IMR-90 (cell line): ENCODE measurements at regions not wholly inside any gene's neighbourhood (a gene's known extent, or its start where the extent isn't known, plus 50 kb on each side); places are given as distances from the start of the nearest gene placed in this dataset.

Source experiments
- ATAC-seq: fragments of 200-7000 bp; cut with Tn5 transposase; 2 replicates; pipeline ENCODE4 v1.9.1; 2020; ENCODE audit warnings: low read depth, mild to moderate bottlenecking, moderate library complexity
- BruUV-seq: library from RNA; stranded (reverse); fragments of 400-500 nt; replicated peaks from 2 replicates; lab custom pipeline; 2021; lab: Mats Ljungman, UMichigan
- CTCF ChIA-PET: fragments of 300-600 bp; formaldehyde crosslinking; extraction: SDS; loops from one replicate; lab custom pipeline; 2021; ENCODE audit warnings: antibody characterized with exemption; lab: Yijun Ruan, JAX
- POLR2A ChIA-PET: fragments of 300-600 bp; sonication (Branson Sonifier 250); formaldehyde crosslinking; loops from one replicate; lab custom pipeline; 2022; ENCODE audit warnings: antibody characterized with exemption; ENCODE audit not compliant: unreplicated experiment; lab: Charles Lee
- DNase-seq: peaks from one replicate; pipeline ENCODE4 v3.0.0; 2013
- H2AFZ ChIP-seq: replicated peaks from 2 replicates; pipeline ENCODE3; 2013; ENCODE audit warnings: low read length, mild to moderate bottlenecking; ENCODE audit not compliant: poor library complexity
- H2AK5ac ChIP-seq: 2 replicates; pipeline ENCODE4 v1.6.1; 2013; ENCODE audit warnings: low read depth, low read length, inconsistent platforms
- H2AK9ac ChIP-seq: replicated peaks from 2 replicates; pipeline ENCODE3; 2013; ENCODE audit warnings: mild to moderate bottlenecking, low read depth, low read length, moderate library complexity; ENCODE audit not compliant: poor library complexity
- H2BK120ac ChIP-seq: 2 replicates; pipeline ENCODE4 v1.6.1; 2013; ENCODE audit warnings: low read depth, low read length, inconsistent platforms
- H2BK15ac ChIP-seq: 3 replicates; pipeline ENCODE4 v1.6.1; 2013; ENCODE audit warnings: low read depth, low read length, inconsistent platforms
- H2BK20ac ChIP-seq: 2 replicates; pipeline ENCODE4 v1.6.1; 2013; ENCODE audit warnings: low read depth, mild to moderate bottlenecking, inconsistent platforms, low read length, moderate library complexity
- H2BK5ac ChIP-seq: 2 replicates; pipeline ENCODE4 v1.6.1; 2013; ENCODE audit warnings: mild to moderate bottlenecking, low read depth, low read length, inconsistent platforms; ENCODE audit not compliant: poor library complexity, severe bottlenecking
- H3K14ac ChIP-seq: replicated peaks from 2 replicates; pipeline ENCODE4 v1.6.1; 2013; ENCODE audit warnings: low read depth, low read length, inconsistent platforms
- H3K18ac ChIP-seq: 2 replicates; pipeline ENCODE4 v1.6.1; 2013; ENCODE audit warnings: low read depth, low read length, control low read depth
- H3K23ac ChIP-seq: 2 replicates; pipeline ENCODE4 v1.6.1; 2013; ENCODE audit warnings: low read depth, low read length, inconsistent platforms
- H3K27ac ChIP-seq: 2 replicates; pipeline ENCODE4 v1.5.1; 2013; ENCODE audit warnings: mild to moderate bottlenecking, control low read depth, low read length; ENCODE audit not compliant: insufficient read depth
- H3K27me3 ChIP-seq: 2 replicates; pipeline ENCODE4 v1.6.1; 2013; ENCODE audit warnings: low read length; ENCODE audit not compliant: control insufficient read depth, insufficient read depth
- H3K36me3 ChIP-seq: 2 replicates; pipeline ENCODE4 v1.6.1; 2013; ENCODE audit warnings: low read length, mixed read lengths; ENCODE audit not compliant: control insufficient read depth, insufficient read depth
- H3K4ac ChIP-seq: 2 replicates; pipeline ENCODE4 v1.6.1; 2013; ENCODE audit warnings: low read depth, low read length, inconsistent platforms
- H3K4me1 ChIP-seq: 2 replicates; pipeline ENCODE4 v1.6.1; 2013; ENCODE audit warnings: low read length, mixed read lengths; ENCODE audit not compliant: control insufficient read depth, insufficient read depth
- H3K4me2 ChIP-seq: 2 replicates; pipeline ENCODE4 v1.6.1; 2013; ENCODE audit warnings: low read depth, mild to moderate bottlenecking, control low read depth, low read length, moderate library complexity
- H3K4me3 ChIP-seq: 2 replicates; pipeline ENCODE4 v1.5.1; 2013; ENCODE audit warnings: low read depth, mild to moderate bottlenecking, control low read depth, low read length, moderate library complexity; ENCODE audit not compliant: insufficient read depth
- H3K56ac ChIP-seq: 2 replicates; pipeline ENCODE4 v1.6.1; 2013; ENCODE audit warnings: low read length, inconsistent platforms; ENCODE audit not compliant: insufficient read depth; ENCODE audit errors: extremely low read depth
- H3K79me1 ChIP-seq, 2 experiments: 2 replicates each; pipeline ENCODE4 v1.6.1; 2013; ENCODE audit warnings: low read length in 2 of 2, inconsistent platforms in 1 of 2, low read depth in 1 of 2
- H3K9ac ChIP-seq: 2 replicates; pipeline ENCODE4 v1.6.1; 2013; ENCODE audit warnings: low read depth, low read length, control low read depth
- H3K9me1 ChIP-seq: 2 replicates; pipeline ENCODE4 v1.6.1; 2013; ENCODE audit warnings: low read length, inconsistent platforms; ENCODE audit not compliant: insufficient read depth
- H3K9me3 ChIP-seq: 2 replicates; pipeline ENCODE4 v1.6.1; 2013; ENCODE audit warnings: low read length; ENCODE audit not compliant: control insufficient read depth, insufficient read depth
- H4K20me1 ChIP-seq: 2 replicates; pipeline ENCODE4 v1.6.1; 2013; ENCODE audit warnings: low read length, inconsistent platforms; ENCODE audit not compliant: insufficient read depth
- H4K5ac ChIP-seq: 2 replicates; pipeline ENCODE4 v1.6.1; 2013; ENCODE audit warnings: mild to moderate bottlenecking, low read depth, low read length, control low read depth
- H4K8ac ChIP-seq, 2 experiments: 2 replicates each; pipeline ENCODE4 v1.6.1; 2013; ENCODE audit warnings: low read depth in 2 of 2, low read length in 2 of 2, control low read depth in 1 of 2, inconsistent platforms in 1 of 2
- H4K91ac ChIP-seq: 2 replicates; pipeline ENCODE4 v1.6.1; 2013; ENCODE audit warnings: low read depth, low read length, inconsistent platforms; ENCODE audit not compliant: insufficient read depth
- MAFK ChIP-seq: IDR thresholded peaks from 2 replicates; pipeline ENCODE4 v1.6.1; 2012; ENCODE audit warnings: low read depth, low read length, improper control_type of control experiment
- MXI1 ChIP-seq: IDR thresholded peaks from 2 replicates; pipeline ENCODE4 v1.6.1; 2012; ENCODE audit warnings: low read depth, mild to moderate bottlenecking, low read length, moderate library complexity, borderline replicate concordance
- WGBS, 2 experiments: methylation state at CpG; one replicate each; pipeline versions ENCODE4 v1.1.5 to v1.1.7; 2013; ENCODE audit warnings: missing lambda C conversion rate in 2 of 2; ENCODE audit not compliant: insufficient read length in 1 of 2; ENCODE audit errors: extremely low coverage in 2 of 2; 5-methylcytosine and 5-hydroxymethylcytosine counted together
- dilution Hi-C: fragments of 300-500 bp; cut with HindIII; formaldehyde crosslinking; loops from one replicate; pipeline ENCODE4 v1.14.3; 2018; ENCODE audit warnings: low sequenced_read_pairs; ENCODE audit not compliant: unreplicated experiment
- in situ Hi-C: fragments of 300-500 bp; cut with MboI; formaldehyde crosslinking; loops from 3 replicates; pipeline ENCODE4 v1.14.3; 2019; ENCODE audit warnings: low sequenced_read_pairs, inconsistent platforms, mixed read lengths
- intact Hi-C: fragments of 100-400 bp; cut with micrococcal nuclease; formaldehyde crosslinking; loops from 2 replicates; pipeline ENCODE4 v1.10.0; 2022

DNA sequence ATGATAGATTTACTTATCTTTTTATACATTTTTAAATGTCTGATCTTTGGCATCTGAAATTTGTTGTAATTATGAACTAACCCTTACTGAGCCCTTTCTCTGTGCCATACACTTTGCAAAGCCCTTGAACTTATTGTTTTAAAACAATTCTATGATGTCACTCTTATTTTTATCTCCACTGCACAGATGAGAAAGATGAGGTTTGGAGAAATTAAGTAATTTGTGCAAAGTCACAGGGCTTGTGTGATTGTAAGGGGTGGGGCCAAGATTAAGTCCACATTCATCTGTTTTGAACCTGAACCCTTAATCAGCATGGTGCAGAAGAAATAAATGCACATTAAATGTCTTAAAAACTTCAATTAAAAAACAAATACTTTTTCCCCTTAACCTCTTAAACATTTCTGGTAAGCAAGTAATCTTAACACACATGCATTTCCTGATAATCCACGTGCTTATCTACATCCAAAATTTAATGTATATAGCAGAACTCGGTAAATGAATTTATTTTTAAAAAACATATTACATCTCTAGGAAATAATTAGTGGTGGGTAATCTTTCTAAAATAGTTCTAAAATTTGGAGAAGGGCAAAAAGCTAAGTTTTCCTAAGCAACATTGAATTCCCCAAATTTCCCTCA is 189.8 kb upstream of the TBC1D5 start:
- ATAC-seq (no peak), DNase-seq (no peak)
- no peaks in the 10 kb centered on the region for H3K9me1 ChIP-seq
- H4K20me1 ChIP-seq = no peaks in the 10 kb centered on the region
- no peak for TF ChIP-seq MXI1
- TF ChIP-seq MAFK = no peak
- intact Hi-C loops = no loop called here
- H4K91ac ChIP-seq = no peak overlapping the region
- H2BK5ac ChIP-seq = no peak overlapping the region
- H3K23ac ChIP-seq = no peak overlapping the region
- H3K4me2 ChIP-seq = no peak overlapping the region
- no peaks in the 10 kb centered on the region for H3K36me3 ChIP-seq
- no peak overlapping the region for H3K4ac ChIP-seq
- H3K27me3 ChIP-seq = no peaks in the 10 kb centered on the region
- H2BK15ac ChIP-seq = no peak overlapping the region
- ChIA-PET CTCF (no interaction called here), POLR2A (no interaction called here)
- no peak overlapping the region for H4K5ac ChIP-seq
- H3K4me3 ChIP-seq = no peak overlapping the region
- WGBS, 2 experiments = no CpG with 5 or more reads among the region's 2 CpGs
- H3K56ac ChIP-seq = no peak overlapping the region
- in situ Hi-C loops = no loop called here
- no peak overlapping the region for H3K14ac ChIP-seq
- no peak overlapping the region for H3K18ac ChIP-seq
- no peak overlapping the region for H2BK20ac ChIP-seq
- no peak overlapping the region for H2BK120ac ChIP-seq
- H4K8ac ChIP-seq = no peak overlapping the region
- no peak overlapping the region for H3K9ac ChIP-seq
- H3K27ac ChIP-seq = no peak overlapping the region
- no peaks in the 10 kb centered on the region for H3K79me1 ChIP-seq
- H2AFZ ChIP-seq = no peak overlapping the region
- dilution Hi-C loops = no loop called here
- H3K9me3 ChIP-seq = no peaks in the 10 kb centered on the region
- no peaks in the 10 kb centered on the region for H3K4me1 ChIP-seq
- H2AK5ac ChIP-seq = no peak overlapping the region
- no peak overlapping the region for H2AK9ac ChIP-seq
- BruUV-seq = no TSS peak
